Amniotic epithelial cell (primary cell): ENCODE measurements at regions not wholly inside any gene's neighbourhood (a gene's known extent, or its start where the extent isn't known, plus 50 kb on each side); places are given as distances from the start of the nearest gene placed in this dataset.
"Not testable (repeated sequence)": the region's sequence is repeated elsewhere in the genome, so short reads cannot be mapped to it uniquely, and the experiment has no call there.

ENCODE experiments used
- DNase-seq: peaks from one replicate; pipeline ENCODE4 v3.0.0-alpha.2; 2010; ENCODE audit warnings: low read depth

DNA sequence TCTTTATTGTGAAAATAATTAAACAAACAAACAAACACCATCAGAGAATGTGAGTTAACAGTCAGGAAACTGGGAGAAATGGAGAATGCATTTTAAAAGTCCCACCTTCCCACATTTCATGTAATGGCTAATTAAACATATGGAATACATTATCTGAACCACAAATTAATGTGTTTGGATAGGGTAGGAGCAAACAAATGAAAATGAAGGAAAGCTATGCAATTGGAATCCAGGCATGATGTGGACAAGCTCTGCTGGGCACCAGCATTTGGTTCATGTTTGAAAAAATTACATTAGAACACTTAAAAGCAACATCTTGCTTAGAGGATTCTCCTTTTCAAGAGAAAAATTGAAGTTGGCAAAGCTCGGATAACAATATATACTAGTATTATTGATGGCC is 628.1 kb downstream of the LMO4 start:
- DNase-seq, result no peak

DNA sequence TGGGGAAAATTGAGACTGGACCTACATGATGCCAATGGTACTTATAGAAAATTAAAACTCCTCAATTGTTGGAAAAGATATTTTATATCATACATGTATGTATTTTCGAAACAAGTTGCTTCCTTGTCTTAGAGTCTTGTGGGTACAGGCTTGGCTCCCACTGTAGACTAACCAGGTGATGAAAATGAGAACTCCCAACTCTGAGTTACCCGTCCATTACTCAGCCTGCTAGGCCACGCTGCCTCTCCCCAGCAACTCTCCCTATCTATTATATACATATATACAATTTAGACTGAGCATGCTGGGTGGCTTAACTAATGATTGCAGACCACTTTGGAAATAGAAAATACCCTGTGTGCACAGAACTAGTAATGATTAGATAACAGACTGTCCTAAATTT is 628.7 kb downstream of the LMO4 start:
- DNase-seq, result no peak

DNA sequence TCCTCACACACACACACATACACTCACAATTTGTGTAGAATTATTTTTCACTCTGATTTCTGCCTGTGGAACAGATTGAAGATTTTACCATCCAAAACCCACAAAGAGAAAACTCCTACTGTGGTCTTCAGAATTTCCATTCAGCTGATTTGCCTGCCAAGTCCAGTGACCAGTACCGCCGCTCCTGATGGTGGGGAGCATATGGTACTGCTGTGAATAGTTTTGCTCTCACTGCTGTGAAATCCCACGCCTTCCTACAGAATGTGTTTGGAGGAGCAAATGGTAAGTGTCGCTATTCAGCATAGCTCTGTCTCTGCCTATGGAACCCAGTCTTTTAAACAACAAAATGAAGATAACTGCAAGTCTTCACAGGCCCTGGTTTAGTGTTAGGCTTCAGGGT is 629.5 kb downstream of the LMO4 start:
- DNase-seq, result no peak

DNA sequence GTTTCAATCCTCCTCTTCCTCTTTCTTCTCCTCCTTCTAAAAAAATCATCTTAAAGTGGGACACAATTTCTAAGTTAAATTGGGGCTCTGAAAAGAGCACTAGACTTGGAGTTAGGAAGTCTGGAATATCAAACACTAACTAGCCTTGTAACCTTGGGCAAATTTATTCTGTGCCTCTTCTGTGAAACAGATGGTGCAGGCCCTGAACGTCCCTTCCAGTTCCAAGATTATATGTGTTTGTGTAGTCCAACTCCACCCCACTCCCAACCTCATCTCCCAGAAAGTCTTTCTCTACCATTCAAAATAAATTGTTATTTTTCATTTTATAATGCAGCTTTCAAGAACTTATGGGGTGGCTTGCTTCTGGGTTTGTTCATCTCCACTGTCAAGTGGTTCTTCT is 630.0 kb downstream of the LMO4 start:
- no peak for DNase-seq

DNA sequence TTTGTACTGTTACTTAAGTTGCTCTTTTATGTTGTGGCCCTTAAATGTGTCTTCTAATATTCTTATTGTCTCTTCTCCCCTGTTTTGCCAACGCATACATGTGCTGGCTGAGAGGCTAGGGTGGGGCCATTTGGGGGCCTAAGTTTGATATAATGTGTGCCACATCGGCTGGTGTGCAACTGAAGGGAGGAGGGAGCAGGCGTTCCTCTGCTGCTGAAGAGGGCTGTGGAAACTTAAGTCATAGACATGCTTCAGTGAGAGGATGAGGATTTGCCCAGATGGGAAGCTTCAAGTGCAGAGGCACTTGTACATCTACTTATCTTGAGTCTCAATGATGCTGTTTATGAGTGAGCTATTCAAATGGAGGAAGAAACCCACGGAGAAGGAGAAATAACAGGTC is 630.6 kb downstream of the LMO4 start:
- DNase-seq, result no peak

DNA sequence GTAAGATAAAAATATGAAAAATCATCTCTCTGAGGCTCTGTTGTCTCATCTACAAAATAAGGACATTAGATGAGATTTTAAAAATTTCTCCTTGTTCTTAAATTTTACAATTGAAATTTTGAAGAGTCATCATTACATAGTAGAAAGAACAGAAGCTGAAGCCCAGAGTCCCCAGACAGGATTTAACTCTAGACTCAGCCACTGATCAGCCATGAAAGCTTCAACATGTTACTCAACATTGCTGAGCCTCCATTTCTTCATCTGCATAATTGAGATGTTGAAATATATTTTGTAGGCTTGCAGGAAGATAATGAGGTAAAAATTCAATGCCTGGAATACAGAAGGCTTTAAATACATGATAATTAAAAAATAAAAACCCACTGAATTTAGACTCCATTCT is 633.3 kb downstream of the LMO4 start:
- DNase-seq, result peak; percentile 81

DNA sequence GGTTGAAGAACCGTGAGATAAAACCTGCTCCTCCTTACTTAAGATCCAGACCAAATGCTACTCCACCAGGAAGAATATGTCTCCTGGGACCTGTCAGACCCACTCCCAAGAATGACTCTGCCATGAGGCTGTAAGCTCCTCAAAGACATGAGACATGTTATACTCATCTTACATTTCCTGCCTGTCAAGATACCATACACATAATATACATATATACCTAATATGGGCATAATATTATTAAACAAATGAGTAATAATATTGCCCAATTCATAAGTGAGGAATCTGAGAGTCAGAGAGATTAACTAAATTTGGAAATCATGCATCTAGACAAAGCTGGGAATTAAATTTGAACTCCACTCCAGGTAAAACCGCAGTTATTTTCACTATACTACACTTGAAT is 634.9 kb downstream of the LMO4 start:
- DNase-seq, result peak; percentile 53

DNA sequence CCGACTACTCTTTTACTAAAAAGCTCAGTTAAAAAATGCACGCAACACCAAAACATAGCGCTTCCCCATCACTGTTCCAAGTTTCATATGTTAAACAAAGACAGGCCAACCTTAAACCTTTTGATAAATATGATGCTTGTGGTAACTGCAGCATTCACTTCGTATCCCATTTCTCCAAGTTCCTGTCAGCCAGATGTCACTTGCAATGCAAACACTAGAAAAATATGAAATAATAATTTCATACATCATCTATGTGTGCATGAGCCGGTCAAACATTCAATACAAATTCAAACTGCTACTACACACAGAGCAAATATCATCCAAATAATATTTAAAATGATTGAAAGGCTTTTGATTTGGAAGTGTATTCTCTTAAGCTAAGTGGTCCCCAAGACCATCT is 636.5 kb downstream of the LMO4 start:
- DNase-seq, result no peak

DNA sequence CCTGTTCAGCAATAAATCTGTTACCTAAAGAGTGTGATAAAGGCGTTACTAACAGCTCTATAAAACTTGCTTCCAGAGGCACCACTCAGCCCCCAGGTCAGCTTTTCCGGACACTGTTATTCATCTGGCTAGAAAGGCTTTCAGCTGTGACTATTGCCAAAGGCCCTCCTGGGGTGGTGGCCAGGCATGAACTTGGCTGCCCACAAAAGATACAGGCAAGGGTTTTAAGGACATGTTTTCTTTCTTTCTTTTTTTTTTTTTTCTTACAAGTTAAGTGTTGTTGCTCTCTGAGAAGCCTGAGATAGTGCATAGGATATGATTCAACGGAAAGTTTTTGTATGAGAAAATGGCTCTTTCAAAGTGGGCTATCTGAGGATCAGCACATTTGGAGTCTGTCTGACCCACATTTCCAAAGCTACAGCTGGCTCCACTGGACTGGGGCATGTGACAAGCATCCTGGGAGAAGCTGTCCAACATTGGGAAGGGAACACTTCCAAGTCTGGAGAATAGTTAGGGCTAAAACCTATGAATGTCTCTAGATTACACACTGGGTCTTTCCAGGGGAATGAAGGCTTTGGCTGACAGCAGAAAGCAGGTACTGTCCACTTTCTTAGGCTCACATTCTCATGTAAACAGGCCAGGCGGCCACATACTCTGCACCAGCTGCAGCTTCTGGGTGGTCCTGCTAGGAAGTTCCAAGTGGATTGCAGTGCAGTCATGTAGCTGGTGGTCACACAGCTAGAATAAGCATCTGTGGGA is 639.7 kb downstream of the LMO4 start:
- DNase-seq, result peak; percentile 82

DNA sequence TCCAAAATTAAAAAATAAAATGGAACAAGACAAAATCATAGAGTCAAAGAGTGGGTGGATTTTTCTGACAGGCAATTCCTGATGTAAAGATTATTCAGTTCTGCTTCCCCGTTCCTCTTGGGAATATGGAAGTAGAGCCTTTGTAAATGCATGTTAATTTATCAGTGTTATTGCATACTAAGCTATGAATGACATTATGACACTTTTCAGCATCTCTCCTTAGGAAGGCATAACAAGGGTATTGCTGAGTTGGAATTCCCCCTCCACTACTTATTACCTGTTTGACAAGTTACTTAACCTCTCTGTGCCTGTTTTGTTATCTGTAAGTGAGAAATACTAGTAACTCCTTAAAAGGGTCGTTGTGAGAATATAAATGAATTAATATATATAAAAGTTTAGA is 640.4 kb downstream of the LMO4 start:
- no peak for DNase-seq

DNA sequence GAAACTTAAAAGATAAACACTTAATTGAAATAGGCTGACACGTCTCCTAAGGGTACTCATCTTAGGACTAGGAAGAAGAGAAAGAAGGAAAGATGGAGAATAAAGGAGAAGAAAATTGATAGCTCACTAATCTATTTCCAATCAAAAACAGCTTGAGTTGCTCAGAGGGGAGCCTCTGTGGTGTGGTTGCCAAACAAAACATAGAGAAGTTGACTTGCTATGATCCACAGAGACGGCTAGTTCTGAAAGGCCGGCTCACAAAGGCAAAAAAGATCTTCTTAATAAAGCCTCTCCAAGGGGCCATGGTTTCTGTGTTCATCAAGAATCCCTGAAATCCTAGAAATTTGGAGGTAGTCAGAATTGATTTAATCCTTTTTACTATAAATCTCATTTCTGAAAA is 644.1 kb downstream of the LMO4 start:
- DNase-seq, result no peak

DNA sequence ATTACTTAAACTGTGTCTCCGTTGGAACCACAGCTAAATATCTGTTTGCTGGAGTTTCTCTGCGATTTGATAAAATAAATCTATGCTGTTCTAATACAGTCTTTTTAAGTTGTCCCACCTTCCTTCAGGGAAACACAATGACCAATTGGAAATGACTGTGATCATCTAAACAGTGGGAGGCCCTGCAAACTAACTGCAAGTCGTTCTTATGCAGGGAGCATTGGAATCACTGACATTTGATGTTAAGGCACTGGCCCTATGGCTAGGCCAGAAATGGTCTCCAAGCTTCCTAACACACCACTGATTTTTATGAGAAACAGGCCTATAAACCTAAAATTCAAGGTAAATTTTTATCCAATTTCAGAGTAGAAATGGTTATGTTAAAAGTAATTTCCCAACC is 645.2 kb downstream of the LMO4 start:
- no peak for DNase-seq

DNA sequence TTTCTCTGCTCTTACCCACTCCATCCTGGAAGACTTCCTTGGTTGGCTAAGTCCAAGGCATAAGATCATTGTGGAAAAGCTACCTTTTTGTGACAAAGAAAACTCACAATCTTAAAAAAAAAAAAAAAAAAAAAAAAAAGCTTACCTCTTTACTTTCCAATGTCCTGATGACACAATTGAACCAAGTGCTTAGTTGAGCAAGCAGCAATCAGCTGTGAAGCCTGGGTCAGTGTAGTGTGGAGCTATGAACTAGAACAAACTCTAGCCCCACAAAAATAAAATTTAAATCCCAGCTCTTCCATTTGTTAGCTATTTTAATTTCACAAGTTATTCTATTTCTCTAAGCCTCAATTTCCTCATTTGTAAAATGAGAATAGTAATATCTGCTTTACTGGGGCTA is 647.6 kb downstream of the LMO4 start:
- DNase-seq, result no peak

DNA sequence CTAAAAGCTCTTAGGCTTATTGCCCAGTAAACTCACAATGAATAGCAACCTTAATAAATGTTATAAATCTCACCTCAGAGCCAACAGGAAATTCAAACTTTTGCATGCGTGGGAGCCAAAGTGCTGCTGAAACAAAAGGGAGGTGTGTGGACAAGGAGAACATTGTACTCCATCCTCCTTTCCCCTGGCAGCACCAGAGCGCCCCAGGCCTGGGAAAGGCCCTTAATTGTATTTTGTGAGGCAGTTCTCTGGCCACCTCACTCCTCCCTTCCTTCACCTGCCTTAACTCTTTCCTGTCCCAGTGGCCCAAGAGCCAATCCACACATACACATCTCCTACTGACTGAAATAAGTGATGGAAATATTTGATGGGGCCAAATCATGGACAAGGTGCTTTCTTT is 648.5 kb downstream of the LMO4 start:
- DNase-seq, result no peak

DNA sequence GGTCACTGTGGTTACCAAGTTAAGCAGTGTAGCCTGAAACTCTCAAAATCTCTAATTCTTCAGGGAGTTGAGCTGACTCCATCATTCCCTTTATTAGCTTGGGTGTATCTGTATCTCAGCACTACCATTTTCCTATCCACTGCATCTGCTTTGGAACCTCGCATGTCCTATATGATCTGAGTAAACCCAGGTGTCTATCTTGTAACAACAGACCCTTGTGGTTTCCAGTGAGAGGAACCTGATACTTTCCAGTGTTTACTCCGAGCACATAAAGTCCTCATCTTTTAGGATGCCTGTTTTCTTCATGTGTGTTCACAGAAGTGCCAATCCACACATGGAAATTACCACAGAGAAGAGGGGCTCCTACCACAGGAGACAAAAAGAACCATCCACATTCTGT is 650.4 kb downstream of the LMO4 start:
- DNase-seq, result no peak

DNA sequence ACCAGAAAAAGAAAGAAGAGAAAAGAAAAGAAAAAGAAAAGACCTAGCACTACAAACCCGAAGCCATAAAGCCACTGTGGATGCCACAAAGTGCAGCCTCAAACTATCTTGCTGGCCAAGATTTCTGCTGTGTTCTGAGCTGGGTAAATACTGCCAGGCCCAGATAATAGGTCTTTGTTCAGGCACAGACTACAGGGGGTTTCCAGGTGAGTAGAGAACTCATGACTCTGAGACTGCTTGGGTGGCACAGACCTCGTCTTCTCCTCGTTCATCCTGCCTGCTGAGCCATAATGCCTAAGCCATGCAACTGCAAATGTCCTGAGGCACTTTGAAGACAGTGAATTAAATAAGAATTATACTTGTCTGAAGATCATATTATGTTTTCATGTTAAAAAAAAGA is 651.8 kb downstream of the LMO4 start:
- no peak for DNase-seq

DNA sequence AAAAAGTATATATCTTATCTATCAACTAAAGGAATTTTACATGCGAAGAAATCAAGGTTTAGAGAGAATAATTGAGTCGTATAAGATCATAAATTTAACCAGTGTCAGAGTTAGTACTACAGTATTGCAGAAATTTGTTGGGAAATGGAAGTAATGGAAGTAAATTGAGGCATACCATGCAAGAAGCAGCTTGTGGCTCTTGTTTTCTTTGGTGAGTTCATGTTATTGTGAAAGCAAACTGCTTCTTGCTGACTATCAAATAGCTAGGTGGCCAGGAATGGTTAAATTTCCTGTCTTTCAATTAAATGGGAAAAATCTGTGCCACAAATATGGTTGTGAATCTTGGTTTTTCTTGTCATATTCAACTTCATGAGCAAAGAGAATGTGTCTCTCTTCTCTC is 652.7 kb downstream of the LMO4 start:
- DNase-seq, result no peak

DNA sequence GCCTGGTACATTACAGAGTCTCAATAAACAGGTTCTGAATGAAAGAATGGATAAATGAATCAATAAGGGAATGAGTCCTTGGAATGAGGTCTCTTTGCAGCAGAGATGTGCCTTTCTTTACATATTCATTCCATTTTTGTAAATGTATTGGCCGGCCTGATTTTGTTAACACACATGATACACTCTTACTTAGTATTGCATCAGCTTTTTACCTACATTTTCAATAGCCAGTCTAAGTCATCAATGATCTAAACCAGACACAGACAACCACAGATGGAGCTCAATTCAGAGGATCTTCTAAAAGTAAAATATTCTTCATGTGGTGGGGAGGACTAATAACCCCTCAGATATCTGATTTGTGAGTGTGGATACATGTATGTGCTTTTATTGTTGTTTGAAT is 653.1 kb downstream of the LMO4 start:
- no peak for DNase-seq

DNA sequence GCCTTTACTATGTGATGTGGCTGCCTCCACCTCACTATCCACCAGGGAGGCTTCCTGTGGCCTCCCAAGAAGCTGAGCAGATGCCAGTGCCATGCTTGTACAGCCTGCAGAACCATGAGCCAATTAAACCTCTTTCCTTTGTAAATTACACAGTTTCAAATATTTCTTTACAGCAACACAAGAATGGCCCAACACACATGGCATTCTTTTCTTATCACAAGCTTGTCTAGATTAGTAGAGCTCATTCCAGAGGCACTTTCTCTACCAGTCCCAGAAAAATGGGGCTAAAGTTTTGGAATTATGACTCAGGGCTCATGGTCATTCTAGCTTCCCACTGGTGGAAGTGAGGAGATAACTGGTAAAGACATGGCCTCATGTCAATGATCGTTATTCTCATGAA is 655.2 kb downstream of the LMO4 start:
- DNase-seq, result peak; percentile 65

DNA sequence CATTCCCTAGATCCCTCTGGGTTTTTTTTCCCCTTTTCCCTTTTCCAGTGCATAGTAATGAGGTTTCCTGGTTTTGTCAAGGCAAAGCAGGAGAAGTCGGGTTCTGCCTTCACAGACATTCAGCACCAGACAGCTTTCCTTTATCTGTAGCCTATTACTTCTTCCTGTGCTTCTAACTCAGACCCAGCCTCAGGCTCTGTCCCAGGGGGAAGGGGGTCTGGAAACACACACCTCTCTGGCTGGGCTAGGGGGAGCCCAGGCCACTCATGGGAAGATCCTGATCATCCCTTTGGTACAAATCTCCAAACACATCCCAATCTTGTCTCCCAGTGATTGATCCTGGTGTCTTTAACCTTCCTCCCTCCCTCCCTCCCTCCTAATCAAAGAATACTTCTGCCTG is 656.4 kb downstream of the LMO4 start:
- DNase-seq, result no peak

DNA sequence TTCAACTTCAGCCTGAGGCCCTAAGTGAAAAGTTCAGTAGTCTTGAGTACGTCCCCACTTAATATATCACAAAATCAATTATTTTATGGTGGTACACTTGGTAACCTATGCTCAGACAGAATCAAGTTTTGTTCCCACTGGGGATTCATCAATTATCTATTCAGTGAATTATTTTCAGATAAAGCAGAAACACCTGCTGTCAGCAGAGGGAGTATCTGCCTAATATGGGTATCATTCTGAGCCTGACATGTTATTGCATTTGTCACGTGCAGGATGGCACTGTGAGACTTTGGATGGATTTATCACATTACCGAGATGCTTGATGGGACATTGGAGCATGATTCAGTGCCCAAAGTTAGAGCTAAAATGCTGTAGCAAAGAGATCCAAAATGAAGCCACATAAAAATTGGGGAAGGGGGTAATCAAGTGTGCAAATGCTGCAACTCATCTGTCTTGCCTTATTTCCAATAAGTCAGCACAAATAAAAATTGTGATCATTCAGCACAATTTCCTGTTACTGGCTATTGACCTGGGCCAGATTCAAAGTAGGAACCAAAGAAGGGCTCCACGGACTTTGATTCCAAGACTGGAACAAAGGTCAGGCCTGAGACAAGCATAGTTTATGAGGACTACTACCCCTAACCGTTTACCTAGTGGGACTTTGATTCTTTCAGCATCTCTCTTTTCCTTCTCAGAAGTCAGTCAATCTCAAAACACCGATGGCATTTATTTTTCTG is 657.6 kb downstream of the LMO4 start:
- DNase-seq, result no peak

DNA sequence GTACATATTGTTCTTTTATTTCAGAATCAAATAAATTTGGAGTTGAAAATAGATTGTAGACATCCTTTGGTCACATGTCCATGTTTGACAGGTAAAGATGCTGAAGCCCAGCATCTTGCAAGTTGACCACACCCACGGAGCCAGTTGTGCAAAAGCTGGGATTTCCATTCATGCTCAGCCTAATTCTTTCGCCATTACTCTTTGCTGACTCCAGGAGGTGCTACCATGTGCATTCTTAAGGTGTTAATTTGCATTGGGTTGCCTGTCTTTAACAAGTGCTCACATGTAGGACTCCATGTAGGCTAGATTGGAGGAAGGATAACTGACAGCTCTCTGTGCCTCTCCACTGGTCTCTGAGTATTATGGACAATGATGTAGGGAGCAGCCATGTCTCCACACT is 660.7 kb downstream of the LMO4 start:
- DNase-seq, result no peak

DNA sequence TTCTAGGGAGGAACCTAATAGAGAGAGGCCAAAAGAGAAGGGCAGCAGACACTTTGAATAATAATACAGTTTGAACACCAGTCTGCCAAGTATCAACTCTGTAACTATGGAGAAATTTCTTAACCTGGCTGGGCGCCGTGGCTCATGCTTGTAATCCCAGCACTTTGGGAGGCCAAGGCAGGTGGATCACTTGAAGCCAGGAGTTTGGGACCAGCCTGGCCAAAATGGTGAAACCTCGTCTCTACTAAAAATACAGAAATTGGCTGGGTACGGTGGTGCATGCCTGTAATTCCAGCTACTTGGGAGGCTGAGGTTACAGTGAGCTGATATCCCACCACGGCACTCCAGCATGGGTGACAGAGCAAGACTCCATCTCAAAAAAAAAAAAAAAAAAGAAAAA is 663.9 kb downstream of the LMO4 start:
- DNase-seq, result not testable (repeated sequence)

DNA sequence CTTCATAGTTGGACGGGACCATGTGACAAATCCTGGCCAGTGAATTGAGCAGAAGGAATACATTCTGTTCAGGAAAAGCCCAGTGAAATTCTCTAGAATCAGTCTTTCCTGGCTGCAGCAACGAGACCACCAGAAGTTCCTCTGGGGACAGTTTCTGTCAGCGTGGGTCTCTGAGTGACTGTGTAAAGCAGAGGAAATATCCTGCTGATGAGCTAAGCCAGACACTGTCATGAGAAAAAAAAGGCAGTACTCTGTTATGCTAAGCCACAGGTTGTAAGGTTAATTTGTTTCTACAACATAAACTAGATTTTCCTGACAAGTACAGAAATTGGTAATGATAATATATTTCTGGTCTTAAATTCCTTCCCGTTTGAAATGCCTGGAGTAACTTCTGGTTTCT is 664.4 kb downstream of the LMO4 start:
- DNase-seq, result no peak
